ENCODE measurements at regions not wholly inside any gene's neighbourhood (a gene's known extent, or its start where the extent isn't known, plus 50 kb on each side); places are given as distances from the start of the nearest gene placed in this dataset.
A peak's percentile ranks its signal among the peaks of the same experiment; 100 is the strongest.

DNA sequence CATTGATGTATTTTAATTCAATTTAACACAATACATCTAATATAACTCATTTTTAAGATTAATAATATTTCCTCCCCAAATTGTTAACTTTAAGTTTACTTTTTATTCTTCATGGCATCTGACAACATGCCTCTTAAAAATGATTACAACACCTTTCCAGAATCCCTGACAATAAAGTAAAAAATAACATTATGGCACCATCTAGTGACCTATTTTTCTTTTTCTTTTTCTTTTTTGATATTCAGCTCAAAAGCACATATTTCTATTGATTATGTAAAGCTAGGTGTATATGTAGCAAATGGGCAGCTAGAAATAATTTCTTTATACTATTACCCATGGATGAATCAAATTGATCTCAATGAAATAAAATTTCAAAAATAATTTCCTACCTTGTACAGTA, 834.3 kb upstream of the CDH8 start:
- Mint-ChIP-seq H3K9me3 (no peaks in the 10 kb centered on the region), H3K4me3 (no peak overlapping the region), H3K27ac (no peak overlapping the region), H3K36me3 (ENCODE audit: low read depth) (no peaks in the 10 kb centered on the region), H3K4me1 (no peaks in the 10 kb centered on the region), H3K27me3 (ENCODE audit: low read depth) (no peaks in the 10 kb centered on the region)
- TF ChIP-seq, protein P1, sequence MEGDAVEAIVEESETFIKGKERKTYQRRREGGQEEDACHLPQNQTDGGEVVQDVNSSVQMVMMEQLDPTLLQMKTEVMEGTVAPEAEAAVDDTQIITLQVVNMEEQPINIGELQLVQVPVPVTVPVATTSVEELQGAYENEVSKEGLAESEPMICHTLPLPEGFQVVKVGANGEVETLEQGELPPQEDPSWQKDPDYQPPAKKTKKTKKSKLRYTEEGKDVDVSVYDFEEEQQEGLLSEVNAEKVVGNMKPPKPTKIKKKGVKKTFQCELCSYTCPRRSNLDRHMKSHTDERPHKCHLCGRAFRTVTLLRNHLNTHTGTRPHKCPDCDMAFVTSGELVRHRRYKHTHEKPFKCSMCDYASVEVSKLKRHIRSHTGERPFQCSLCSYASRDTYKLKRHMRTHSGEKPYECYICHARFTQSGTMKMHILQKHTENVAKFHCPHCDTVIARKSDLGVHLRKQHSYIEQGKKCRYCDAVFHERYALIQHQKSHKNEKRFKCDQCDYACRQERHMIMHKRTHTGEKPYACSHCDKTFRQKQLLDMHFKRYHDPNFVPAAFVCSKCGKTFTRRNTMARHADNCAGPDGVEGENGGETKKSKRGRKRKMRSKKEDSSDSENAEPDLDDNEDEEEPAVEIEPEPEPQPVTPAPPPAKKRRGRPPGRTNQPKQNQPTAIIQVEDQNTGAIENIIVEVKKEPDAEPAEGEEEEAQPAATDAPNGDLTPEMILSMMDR (IDR thresholded peaks at IDR 0.05; ENCODE audit: unreplicated experiment in 3 of 3) = peak; percentile 6 to 46 (median 35)

DNA sequence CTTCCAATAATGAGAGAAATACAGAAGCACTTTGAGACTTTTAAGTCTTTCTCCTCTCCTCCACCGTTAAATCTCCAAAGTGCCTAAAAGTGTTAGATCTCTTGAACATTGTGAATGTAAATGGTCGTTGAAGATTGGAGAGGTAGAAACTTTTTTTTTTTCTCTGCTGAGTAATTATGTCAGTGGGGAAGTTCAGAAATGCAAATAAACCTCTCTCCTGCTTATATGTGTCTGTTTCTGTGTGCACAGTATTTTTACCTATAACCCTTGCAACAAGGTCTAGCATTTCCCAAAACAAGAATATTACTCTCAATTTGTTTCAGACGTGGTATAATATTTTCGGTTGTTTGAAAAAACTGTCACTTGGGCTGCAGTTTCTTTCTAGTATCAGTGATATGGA, 833.6 kb upstream of the CDH8 start:
- Mint-ChIP-seq H3K4me3 (no peak overlapping the region), H3K4me1 (no peaks in the 10 kb centered on the region), H3K9me3 (no peaks in the 10 kb centered on the region), H3K27me3 (ENCODE audit: low read depth) (no peaks in the 10 kb centered on the region), H3K27ac (no peak overlapping the region), H3K36me3 (ENCODE audit: low read depth) (no peaks in the 10 kb centered on the region)
- TF ChIP-seq, protein P1 (IDR thresholded peaks at IDR 0.05; ENCODE audit: unreplicated experiment in 3 of 3) = no peak

DNA sequence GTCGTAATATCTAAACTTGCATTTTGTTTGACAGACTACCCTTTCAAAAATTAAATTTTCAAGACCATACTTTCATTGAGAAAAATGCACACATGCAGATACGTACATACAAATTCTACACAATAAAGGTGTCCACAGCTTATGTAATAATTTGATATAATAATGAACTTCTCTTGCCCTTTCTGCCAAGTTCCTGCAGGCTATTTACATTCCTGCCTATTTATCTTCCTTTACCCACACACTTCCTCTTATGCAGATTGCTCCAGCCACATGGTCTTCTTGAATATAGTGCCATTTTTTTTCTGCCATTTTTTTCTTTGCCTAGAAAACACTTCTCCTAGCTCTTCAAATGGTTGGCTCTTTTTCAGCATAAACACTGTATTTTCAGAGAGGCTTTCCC, 826.9 kb upstream of the CDH8 start:
- H3K9me3 Mint-ChIP-seq = no peaks in the 10 kb centered on the region

DNA sequence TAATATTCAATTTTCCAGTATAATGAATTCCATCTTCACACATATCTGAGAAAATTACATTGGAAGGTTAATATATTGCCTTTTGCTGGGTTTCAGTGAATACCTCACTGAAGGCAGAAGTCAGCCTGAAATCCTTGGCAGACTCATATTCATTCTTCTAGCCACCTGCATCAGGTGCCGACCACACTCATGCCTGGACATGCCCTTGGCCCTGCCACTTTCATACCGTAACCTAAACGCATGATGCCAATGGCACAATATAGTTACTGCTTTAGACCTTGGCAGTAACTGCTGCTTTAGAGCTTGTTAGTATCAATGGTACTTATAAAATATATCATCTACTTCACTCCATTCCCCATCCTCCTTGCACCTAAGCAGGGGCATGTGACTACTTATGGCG, 817.6 kb upstream of the CDH8 start:
- H3K27me3 Mint-ChIP-seq (ENCODE audit: low read depth) = no peaks in the 10 kb centered on the region
- H3K4me1 Mint-ChIP-seq = no peaks in the 10 kb centered on the region
- H3K4me3 Mint-ChIP-seq = no peak overlapping the region
- H3K9me3 Mint-ChIP-seq = no peaks in the 10 kb centered on the region
- TF ChIP-seq, protein P1 (IDR thresholded peaks at IDR 0.05; ENCODE audit: unreplicated experiment in 3 of 3) = no peak
- no peaks in the 10 kb centered on the region for H3K36me3 Mint-ChIP-seq (ENCODE audit: low read depth)
- H3K27ac Mint-ChIP-seq = no peak overlapping the region

More for the DNA sequence above, 826.9 kb upstream of the CDH8 start:
- no peaks in the 10 kb centered on the region for H3K4me1 Mint-ChIP-seq
- TF ChIP-seq, protein P1 (IDR thresholded peaks at IDR 0.05; ENCODE audit: unreplicated experiment in 3 of 3) = no peak
- no peak overlapping the region for H3K27ac Mint-ChIP-seq
- H3K27me3 Mint-ChIP-seq (ENCODE audit: low read depth) = no peaks in the 10 kb centered on the region
- H3K4me3 Mint-ChIP-seq = no peak overlapping the region
- H3K36me3 Mint-ChIP-seq (ENCODE audit: low read depth) = no peaks in the 10 kb centered on the region

DNA sequence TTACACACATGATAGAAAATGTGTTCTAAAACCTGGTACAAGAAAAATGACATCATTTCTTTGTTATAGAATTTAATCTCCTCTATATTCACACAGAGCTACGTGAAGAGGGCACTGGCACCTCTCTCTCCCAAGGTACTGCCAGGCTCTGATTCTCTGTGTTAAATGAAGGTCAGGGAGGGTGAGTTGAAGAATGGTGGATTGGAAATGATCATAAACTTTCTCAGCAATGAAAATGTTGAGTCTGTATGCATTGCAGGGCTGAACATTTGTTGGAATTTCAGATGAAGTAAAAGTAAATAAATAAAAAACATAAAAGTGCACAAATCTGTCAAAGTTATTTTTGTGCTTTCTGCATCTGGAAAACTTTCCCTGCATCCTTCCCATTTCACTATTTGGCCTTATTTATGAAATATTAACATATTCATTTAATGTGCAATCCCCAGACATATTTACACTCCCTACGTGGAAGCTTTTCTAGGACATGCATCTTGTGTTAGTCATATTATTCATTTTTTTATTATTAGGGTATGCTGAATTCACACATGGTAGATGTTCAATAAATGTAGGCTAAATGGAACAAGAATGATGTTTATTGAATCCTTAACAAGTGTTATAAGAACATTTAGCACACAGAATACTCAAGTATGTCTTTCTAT, 810.3 kb upstream of the CDH8 start:
- TF ChIP-seq, protein P1 (IDR thresholded peaks at IDR 0.05; ENCODE audit: unreplicated experiment in 3 of 3) = no peak
- Mint-ChIP-seq H3K36me3 (ENCODE audit: low read depth) (no peaks in the 10 kb centered on the region), H3K4me1 (no peaks in the 10 kb centered on the region), H3K4me3 (no peak overlapping the region), H3K27me3 (ENCODE audit: low read depth) (no peaks in the 10 kb centered on the region), H3K27ac (no peak overlapping the region), H3K9me3 (no peaks in the 10 kb centered on the region)

DNA sequence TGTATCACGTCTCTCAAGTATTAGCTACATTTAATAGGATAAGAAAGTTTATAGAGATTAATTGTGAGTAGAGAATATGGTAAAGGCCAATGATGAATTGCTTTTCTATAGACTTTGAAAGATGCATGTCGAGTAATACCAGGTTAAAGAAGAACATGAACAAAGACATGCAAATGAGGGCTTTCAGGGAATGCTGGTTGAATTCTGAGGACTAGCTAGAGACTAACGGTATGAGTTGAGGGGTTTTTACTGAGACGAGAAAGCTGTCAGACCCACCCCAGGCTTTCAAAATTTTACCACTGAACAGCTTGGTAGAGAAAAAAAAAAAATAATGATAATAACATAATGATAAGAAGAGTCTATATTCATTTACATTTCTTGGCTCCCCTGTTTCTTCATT, 796.0 kb upstream of the CDH8 start:
- no peaks in the 10 kb centered on the region for H3K36me3 Mint-ChIP-seq (ENCODE audit: low read depth)
- H3K27ac Mint-ChIP-seq = no peak overlapping the region
- H3K9me3 Mint-ChIP-seq = no peaks in the 10 kb centered on the region
- no peaks in the 10 kb centered on the region for H3K4me1 Mint-ChIP-seq
- H3K27me3 Mint-ChIP-seq (ENCODE audit: low read depth) = no peaks in the 10 kb centered on the region
- TF ChIP-seq, protein P1 (IDR thresholded peaks at IDR 0.05; ENCODE audit: unreplicated experiment in 3 of 3) = no peak
- H3K4me3 Mint-ChIP-seq = no peak overlapping the region

All from nephron (organoid).